Prostate gland (tissue), 2 donors: ENCODE measurements at regions not wholly inside any gene's neighbourhood (a gene's known extent, or its start where the extent isn't known, plus 50 kb on each side); places are given as distances from the start of the nearest gene placed in this dataset.

ENCODE experiments used
- DNase-seq: peaks from one replicate; pipeline ENCODE4 v3.0.0-alpha.2; 2019; ENCODE audit warnings: low spot score
- H3K27ac ChIP-seq, 2 donors: fragments of 200-600 bp; sonication (generic); 2 replicates each; pipeline ENCODE4 v1.5.1; 2017 to 2019
- H3K27me3 ChIP-seq: fragments of 200-600 bp; sonication (generic); replicated peaks from 2 replicates; pipeline ENCODE4 v1.5.1; 2019; ENCODE audit not compliant: insufficient read depth
- H3K36me3 ChIP-seq, 2 donors: fragments of 200-600 bp; sonication (generic); 1 replicate in 1 of 2; 2 replicates in 1 of 2; pipeline versions ENCODE4 v1.5.1 to v1.8.1; 2017 to 2019
- H3K4me1 ChIP-seq: fragments of 200-600 bp; sonication (generic); replicated peaks from 2 replicates; pipeline ENCODE4 v1.5.1; 2019
- H3K4me3 ChIP-seq, 2 donors: fragments of 200-600 bp; sonication (generic); 2 replicates each; pipeline ENCODE4 v1.5.1; 2017 to 2019
- H3K9me3 ChIP-seq: fragments of 200-600 bp; sonication (generic); 2 replicates; pipeline ENCODE4 v1.5.1; 2017
- POLR2A ChIP-seq: fragments of 450-650 bp; IDR thresholded peaks from one replicate; pipeline ENCODE4 v1.6.1; 2016; ENCODE audit warnings: antibody characterized with exemption, mild to moderate bottlenecking
- POLR2AphosphoS5 ChIP-seq: sonication (generic); formaldehyde crosslinking; IDR thresholded peaks from one replicate; pipeline ENCODE4 v1.6.1; 2017; ENCODE audit warnings: antibody characterized with exemption
- WGBS: methylation state at CpG from one replicate; pipeline ENCODE4 v1.1.5; 2018; 5-methylcytosine and 5-hydroxymethylcytosine counted together
- intact Hi-C: fragments of 100-400 bp; cut with DNase I; formaldehyde crosslinking; loops from one replicate; pipeline ENCODE4 v1.14.2; 2022
- small RNA-seq, 2 donors: library from RNA; depleted of rRNA; stranded (forward); fragments of <200 nt; gene quantifications; one replicate each; pipeline ENCODE3, GENCODE V24; 2016
- TF ChIP-seq, protein P1 (sequence below), 4 experiments: fragments of 200-600 bp in 2 of 4; fragments of 450-650 bp in 2 of 4; sonication (generic) in 2 of 4; IDR thresholded peaks; 1 replicate in 3 of 4; 2 replicates in 1 of 4; pipeline ENCODE4 v1.5.1; 2016 to 2019; ENCODE audit warnings: antibody characterized with exemption in 4 of 4, mild to moderate bottlenecking in 2 of 4, moderate library complexity in 2 of 4

DNA sequence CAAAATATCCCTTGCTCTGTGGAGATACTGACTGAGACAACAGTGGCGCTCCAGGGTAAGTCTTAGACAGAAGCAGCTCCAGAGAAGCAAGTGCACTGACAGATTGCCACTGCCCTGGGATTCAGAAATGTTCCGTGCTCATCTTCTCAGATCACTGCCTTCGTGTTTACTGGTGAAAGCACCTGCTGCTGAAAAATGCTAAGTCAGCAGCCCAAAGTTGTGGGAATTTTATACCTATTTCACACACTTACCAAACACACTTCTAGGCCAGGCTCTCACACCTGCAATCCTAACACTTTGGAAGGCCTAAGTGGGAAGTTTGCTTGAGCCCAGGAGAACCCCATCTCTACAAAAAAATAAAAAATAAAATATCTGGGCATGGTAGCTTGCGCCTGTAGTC is 63.2 kb upstream of the DLX6 start:
- no peak overlapping the region for H3K4me3 ChIP-seq
- no peak overlapping the region for H3K27ac ChIP-seq
- intact Hi-C loops: no loop called here
- H3K36me3 ChIP-seq: no peaks in the 10 kb centered on the region
- H3K4me1 ChIP-seq: no peaks in the 10 kb centered on the region
- DNase-seq: no peak
- 85% methylated on average over 4 of the region's 4 CpGs for WGBS
- H3K9me3 ChIP-seq: no peaks in the 10 kb centered on the region
- no peaks in the 10 kb centered on the region for H3K27me3 ChIP-seq
- TF ChIP-seq POLR2A (no peak), POLR2AphosphoS5 (no peak)
- TF ChIP-seq, protein P1, sequence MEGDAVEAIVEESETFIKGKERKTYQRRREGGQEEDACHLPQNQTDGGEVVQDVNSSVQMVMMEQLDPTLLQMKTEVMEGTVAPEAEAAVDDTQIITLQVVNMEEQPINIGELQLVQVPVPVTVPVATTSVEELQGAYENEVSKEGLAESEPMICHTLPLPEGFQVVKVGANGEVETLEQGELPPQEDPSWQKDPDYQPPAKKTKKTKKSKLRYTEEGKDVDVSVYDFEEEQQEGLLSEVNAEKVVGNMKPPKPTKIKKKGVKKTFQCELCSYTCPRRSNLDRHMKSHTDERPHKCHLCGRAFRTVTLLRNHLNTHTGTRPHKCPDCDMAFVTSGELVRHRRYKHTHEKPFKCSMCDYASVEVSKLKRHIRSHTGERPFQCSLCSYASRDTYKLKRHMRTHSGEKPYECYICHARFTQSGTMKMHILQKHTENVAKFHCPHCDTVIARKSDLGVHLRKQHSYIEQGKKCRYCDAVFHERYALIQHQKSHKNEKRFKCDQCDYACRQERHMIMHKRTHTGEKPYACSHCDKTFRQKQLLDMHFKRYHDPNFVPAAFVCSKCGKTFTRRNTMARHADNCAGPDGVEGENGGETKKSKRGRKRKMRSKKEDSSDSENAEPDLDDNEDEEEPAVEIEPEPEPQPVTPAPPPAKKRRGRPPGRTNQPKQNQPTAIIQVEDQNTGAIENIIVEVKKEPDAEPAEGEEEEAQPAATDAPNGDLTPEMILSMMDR (IDR thresholded peaks at IDR 0.05): no peak

- DNase-seq: peak; percentile 86
- intact Hi-C loops: no loop called here
- Histone ChIP-seq H3K27me3 (no peaks in the 10 kb centered on the region), H3K36me3 (no peaks in the 10 kb centered on the region), H3K27ac (peak overlapping the region; percentile 47 to 63), H3K9me3 (no peaks in the 10 kb centered on the region), H3K4me1 (no peaks in the 10 kb centered on the region), H3K4me3 (no peak overlapping the region)
- TF ChIP-seq, protein P1 (IDR thresholded peaks at IDR 0.05): peak in 2 of 4 experiments; percentile 40 to 41
- TF ChIP-seq POLR2A: no peak
- peak; percentile 95 for TF ChIP-seq POLR2AphosphoS5
- WGBS: 31% methylated on average over 5 of the region's 5 CpGs
Observed at GRCh38 chr7:96949766-96950165, 55.6 kb upstream of the DLX6 start.

DNA sequence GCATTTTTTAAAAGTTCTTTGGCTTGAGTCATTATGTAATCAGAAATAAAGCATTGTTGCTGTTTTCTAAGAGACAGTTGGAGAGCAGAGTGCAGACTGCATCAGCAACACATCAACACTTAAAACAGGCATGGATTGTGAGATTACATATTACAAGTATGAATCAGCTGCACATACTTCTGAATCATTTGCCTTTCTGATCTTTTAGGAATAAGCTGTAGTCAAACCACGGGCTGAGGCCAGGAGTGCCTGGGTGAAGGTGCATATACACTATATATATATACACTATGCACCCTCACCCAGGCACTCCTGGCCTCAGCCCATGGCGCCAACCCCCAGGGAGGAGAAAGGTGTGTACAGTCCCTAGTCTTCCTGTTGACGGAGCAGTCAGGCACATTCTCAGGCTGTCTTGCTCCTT is 52.4 kb upstream of the DLX6 start:
- TF ChIP-seq POLR2AphosphoS5 (no peak), POLR2A (no peak)
- TF ChIP-seq, protein P1 (IDR thresholded peaks at IDR 0.05): no peak
- H3K4me3 ChIP-seq: no peak overlapping the region
- no peaks in the 10 kb centered on the region for H3K36me3 ChIP-seq
- no peaks in the 10 kb centered on the region for H3K4me1 ChIP-seq
- no peaks in the 10 kb centered on the region for H3K27me3 ChIP-seq
- no peaks in the 10 kb centered on the region for H3K9me3 ChIP-seq
- 64% methylated on average over 3 of the region's 3 CpGs for WGBS
- no peak overlapping the region for H3K27ac ChIP-seq
- DNase-seq: no peak
- intact Hi-C loops: no loop called here

DNA sequence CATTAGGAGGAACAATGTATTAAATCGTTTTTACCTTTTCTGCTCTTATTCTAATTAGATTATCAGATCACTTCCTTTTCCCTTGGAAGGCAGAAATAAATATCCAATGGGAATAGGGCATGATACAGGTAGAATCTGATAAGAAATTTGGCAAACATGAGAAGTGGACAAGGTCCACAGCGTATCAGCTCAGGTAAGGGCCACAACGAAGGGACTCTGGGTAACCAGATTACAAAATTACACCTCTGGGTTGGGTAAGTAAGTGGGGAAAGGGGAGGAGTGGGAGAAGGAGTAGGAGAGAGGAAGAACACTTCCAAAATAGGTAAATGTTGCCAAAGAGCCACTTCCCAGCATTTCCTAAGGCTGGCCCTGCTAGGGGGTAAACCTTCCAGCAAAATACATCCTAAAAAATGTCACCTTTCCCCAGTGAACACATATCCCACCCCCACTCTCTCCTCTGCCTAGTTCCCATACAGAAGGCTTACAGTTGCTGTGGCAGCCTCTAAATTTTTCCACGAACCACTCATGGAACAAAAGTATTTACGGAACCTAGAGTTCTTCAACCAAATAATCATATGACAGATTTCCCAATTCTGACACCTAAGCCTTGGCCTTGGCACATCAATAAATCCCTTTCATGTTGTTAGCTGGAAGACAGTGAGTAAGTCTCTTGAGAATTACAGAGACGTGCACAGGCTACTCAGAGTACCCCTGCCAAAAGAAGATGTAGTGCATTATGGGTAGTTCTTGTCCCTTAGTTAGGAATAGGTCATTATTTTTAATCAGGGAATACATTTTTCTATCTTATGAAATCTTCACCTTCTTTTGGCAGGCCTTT is 51.5 kb upstream of the DLX6 start:
- Histone ChIP-seq H3K9me3 (no peaks in the 10 kb centered on the region), H3K4me1 (no peaks in the 10 kb centered on the region), H3K4me3 (no peak overlapping the region), H3K27ac (no peak overlapping the region), H3K27me3 (no peaks in the 10 kb centered on the region), H3K36me3 (no peaks in the 10 kb centered on the region)
- intact Hi-C loops: no loop called here
- DNase-seq: no peak
- TF ChIP-seq, protein P1 (IDR thresholded peaks at IDR 0.05): no peak
- no peak for TF ChIP-seq POLR2A
- TF ChIP-seq POLR2AphosphoS5: no peak
- 72% methylated on average over 6 of the region's 6 CpGs for WGBS

Small RNA genes lying in the stretch of these regions (small RNA-seq; reads per million reads assigned to genes)
- gene RN7SL252P: 0 reads per million in 2 donors
